Breast epithelium (tissue), 4 donors: ENCODE measurements at regions not wholly inside any gene's neighbourhood (a gene's known extent, or its start where the extent isn't known, plus 50 kb on each side); places are given as distances from the start of the nearest gene placed in this dataset.

Experiments used
- DNase-seq, 2 donors: peaks; one replicate each; pipeline ENCODE4 v3.0.0-alpha.2; 2019; ENCODE audit warnings: low spot score in 2 of 2
- H3K27ac ChIP-seq, 2 donors: fragments of 200-600 bp; sonication (generic) in 1 of 2; one replicate each; pipeline ENCODE4 v1.5.1; 2016 to 2019; ENCODE audit warnings: mild to moderate bottlenecking in 1 of 2
- H3K27me3 ChIP-seq, 2 donors: fragments of 200-600 bp; sonication (generic) in 1 of 2; one replicate each; pipeline versions ENCODE4 v1.5.1 to v1.6.0; 2017 to 2019; ENCODE audit warnings: control low read depth in 1 of 2, mild to moderate bottlenecking in 1 of 2
- H3K36me3 ChIP-seq: fragments of 200-600 bp; one replicate; pipeline ENCODE4 v1.5.1; 2019
- H3K4me1 ChIP-seq, 2 donors: fragments of 200-600 bp; sonication (generic); one replicate each; pipeline ENCODE4 v1.5.1; 2016 to 2019; ENCODE audit warnings: control low read depth in 1 of 2
- H3K4me3 ChIP-seq, 3 donors: fragments of 200-600 bp; sonication (generic); 1 replicate in 2 of 3; 2 replicates in 1 of 3; pipeline ENCODE4 v1.5.1; 2016 to 2019; ENCODE audit warnings: mild to moderate bottlenecking in 3 of 3, moderate library complexity in 2 of 3
- H3K9me3 ChIP-seq, 2 donors: fragments of 200-600 bp; sonication (generic) in 1 of 2; one replicate each; pipeline ENCODE4 v1.5.1; 2016 to 2019; ENCODE audit warnings: control low read depth in 1 of 2
- CTCF ChIP-seq, 3 donors: fragments of 450-650 bp; IDR thresholded peaks; one replicate each; pipeline ENCODE4 v1.5.1; 2016 to 2017; ENCODE audit warnings: antibody characterized with exemption in 3 of 3, mild to moderate bottlenecking in 3 of 3, moderate library complexity in 3 of 3
- POLR2A ChIP-seq: fragments of 450-650 bp; IDR thresholded peaks from one replicate; pipeline ENCODE4 v1.6.1; 2016; ENCODE audit warnings: antibody characterized with exemption, mild to moderate bottlenecking, moderate library complexity
- POLR2AphosphoS5 ChIP-seq, 3 donors: sonication (generic); formaldehyde crosslinking; IDR thresholded peaks; one replicate each; pipeline ENCODE4 v1.6.1; 2017; ENCODE audit warnings: antibody characterized with exemption in 3 of 3
- intact Hi-C: fragments of 100-400 bp; cut with DNase I; formaldehyde crosslinking; loops from one replicate; pipeline ENCODE4 v1.15.1; 2023; ENCODE audit warnings: low total_unique reads

- intact Hi-C loops = no loop called here
- no peaks in the 10 kb centered on the region for H3K4me1 ChIP-seq
Observed at GRCh38 chr22:48923996-48924395, 903.7 kb downstream of the BRD1 start.

DNA sequence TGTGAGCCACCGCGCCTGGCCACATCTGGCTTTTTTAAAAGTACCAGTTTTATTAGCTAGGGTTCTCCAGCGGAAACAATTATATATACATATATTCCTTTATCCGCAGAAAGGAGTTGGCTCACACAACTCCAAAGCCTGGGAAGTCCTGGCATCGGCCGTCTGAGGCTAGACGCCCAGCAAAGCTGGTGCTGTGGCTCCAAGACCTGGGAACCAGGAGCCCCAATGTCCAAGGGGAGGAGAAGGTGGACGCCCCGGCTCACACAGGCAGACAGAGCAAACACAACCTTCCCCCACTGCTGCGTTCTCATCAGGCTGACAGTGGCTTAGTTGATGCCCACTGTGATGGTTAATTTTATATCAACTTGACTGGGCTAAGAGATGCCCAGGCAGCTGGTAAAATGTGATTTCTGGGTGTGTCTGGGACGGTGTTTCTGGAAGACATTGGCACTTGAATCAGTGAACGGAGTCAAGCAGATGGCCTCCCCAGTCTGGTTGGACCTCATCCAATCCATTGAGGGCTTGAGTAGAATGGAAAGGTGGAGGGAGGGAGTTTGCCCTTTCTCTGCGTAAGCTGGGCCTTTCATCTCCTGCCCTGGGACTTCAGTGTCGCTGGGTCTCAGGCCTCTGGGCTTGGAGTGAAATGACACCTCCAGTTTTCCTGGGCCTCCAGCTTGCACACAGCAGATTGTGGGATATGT, 904.4 kb downstream of the BRD1 start:
- intact Hi-C loops = no loop called here
- Histone ChIP-seq H3K36me3 (no peaks in the 10 kb centered on the region), H3K4me3 (no peak overlapping the region), H3K9me3 (no peaks in the 10 kb centered on the region), H3K4me1 (no peaks in the 10 kb centered on the region), H3K27me3 (peaks cover 0 to 24% of the 10 kb centered on the region in 2 donors), H3K27ac (no peak overlapping the region)
- no peak for TF ChIP-seq POLR2AphosphoS5 (IDR thresholded peaks at IDR 0.05)
- no peak for TF ChIP-seq POLR2A
- TF ChIP-seq CTCF (IDR thresholded peaks at IDR 0.05) = no peak
- DNase-seq = no peak

More at GRCh38 chr22:48923996-48924395, 903.7 kb downstream of the BRD1 start:
- H3K27ac ChIP-seq = no peak overlapping the region
- TF ChIP-seq CTCF (IDR thresholded peaks at IDR 0.05) (no peak), POLR2A (no peak), POLR2AphosphoS5 (IDR thresholded peaks at IDR 0.05) (no peak)
- H3K27me3 ChIP-seq = peaks cover 0 to 24% of the 10 kb centered on the region in 2 donors
- no peaks in the 10 kb centered on the region for H3K9me3 ChIP-seq
- H3K4me3 ChIP-seq = no peak overlapping the region
- H3K36me3 ChIP-seq = no peaks in the 10 kb centered on the region
- no peak for DNase-seq

- intact Hi-C loops = no loop called here
- Histone ChIP-seq H3K36me3 (no peaks in the 10 kb centered on the region), H3K4me1 (no peaks in the 10 kb centered on the region), H3K27ac (no peak overlapping the region), H3K9me3 (no peaks in the 10 kb centered on the region), H3K27me3 (peaks cover 0 to 27% of the 10 kb centered on the region in 2 donors), H3K4me3 (no peak overlapping the region)
- no peak for TF ChIP-seq CTCF (IDR thresholded peaks at IDR 0.05)
- no peak for TF ChIP-seq POLR2A
- no peak for TF ChIP-seq POLR2AphosphoS5 (IDR thresholded peaks at IDR 0.05)
- no peak for DNase-seq
Observed at GRCh38 chr22:48921411-48921903, 906.2 kb downstream of the BRD1 start.

DNA sequence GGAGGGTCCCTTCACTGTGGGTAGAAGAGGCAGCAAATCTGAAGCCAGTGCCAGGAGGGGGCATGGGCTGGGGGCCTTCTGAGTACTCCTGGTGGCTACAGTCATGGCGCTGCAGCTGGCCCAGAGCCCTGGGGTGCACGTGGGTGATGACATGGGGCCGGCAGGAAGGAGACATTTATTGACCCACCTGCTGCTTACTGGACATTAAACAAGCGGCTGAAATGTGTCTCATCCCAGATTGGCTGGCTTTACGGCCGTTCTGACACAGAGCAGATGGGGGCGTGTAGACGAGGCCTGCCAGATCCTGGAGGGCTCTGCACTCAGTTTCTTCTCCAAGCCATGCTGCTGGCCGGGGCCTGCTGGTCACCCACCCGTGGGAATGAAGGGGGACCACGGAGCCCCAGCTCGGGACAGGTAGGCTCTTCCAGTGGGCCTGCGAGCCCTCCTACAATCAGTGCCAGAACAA, 906.9 kb downstream of the BRD1 start:
- Histone ChIP-seq H3K36me3 (no peaks in the 10 kb centered on the region), H3K4me3 (no peak overlapping the region), H3K4me1 (no peaks in the 10 kb centered on the region), H3K9me3 (no peaks in the 10 kb centered on the region), H3K27ac (no peak overlapping the region), H3K27me3 (peaks cover 0 to 31% of the 10 kb centered on the region in 2 donors)
- DNase-seq = no peak
- TF ChIP-seq CTCF (IDR thresholded peaks at IDR 0.05) = no peak
- no peak for TF ChIP-seq POLR2AphosphoS5 (IDR thresholded peaks at IDR 0.05)
- no peak for TF ChIP-seq POLR2A
- intact Hi-C loops = no loop called here

DNA sequence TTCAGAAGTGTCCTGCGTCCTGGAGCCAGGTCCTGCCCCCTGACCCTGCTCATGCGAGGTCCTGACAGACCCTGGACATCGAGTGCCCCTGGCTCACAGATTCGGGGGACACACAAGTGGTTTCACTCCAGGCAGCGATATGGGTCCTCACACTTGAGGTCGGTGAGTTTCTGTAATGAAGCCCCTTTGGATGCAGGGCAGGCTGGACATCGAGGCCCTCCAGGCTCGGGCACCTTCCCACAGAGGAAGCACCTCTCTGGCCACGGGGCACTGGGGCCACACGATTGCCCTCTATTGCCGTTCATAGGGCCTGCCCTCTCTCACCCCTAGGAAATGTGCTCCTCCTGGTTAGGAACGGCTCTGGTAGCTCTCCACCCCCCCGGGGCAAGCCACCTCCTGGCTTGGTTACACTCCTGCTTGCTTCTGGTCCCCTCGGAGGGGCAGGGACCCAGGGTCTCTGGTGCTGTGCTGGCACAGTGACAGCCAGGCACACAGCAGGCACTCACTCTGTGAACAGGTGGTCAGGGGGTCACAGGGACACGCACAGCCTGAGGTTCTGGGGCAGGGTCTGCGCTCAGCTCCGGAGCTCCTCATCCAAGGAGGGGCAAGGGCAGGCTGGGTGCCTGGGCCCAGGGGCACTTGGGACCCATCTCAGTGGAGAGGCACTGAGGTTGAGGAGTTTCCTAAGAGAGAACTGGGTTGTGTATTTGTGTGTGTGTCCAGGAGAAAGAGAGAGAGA, 907.7 kb downstream of the BRD1 start:
- DNase-seq = no peak

More for the DNA sequence above, 907.7 kb downstream of the BRD1 start:
- intact Hi-C loops = no loop called here
- Histone ChIP-seq H3K4me1 (no peaks in the 10 kb centered on the region), H3K36me3 (no peaks in the 10 kb centered on the region), H3K4me3 (no peak overlapping the region), H3K27me3 (peaks cover 0 to 33% of the 10 kb centered on the region in 2 donors), H3K27ac (no peak overlapping the region), H3K9me3 (no peaks in the 10 kb centered on the region)
- no peak for TF ChIP-seq POLR2AphosphoS5 (IDR thresholded peaks at IDR 0.05)
- TF ChIP-seq POLR2A = no peak
- TF ChIP-seq CTCF (IDR thresholded peaks at IDR 0.05) = no peak
